DOHH2 (cell line): ENCODE measurements at regions not wholly inside any gene's neighbourhood (a gene's known extent, or its start where the extent isn't known, plus 50 kb on each side); places are given as distances from the start of the nearest gene placed in this dataset.

Source experiments
- CTCF ChIP-seq: fragments of 200-600 bp; sonication (generic); IDR thresholded peaks from one replicate; pipeline ENCODE4 v1.5.1; 2014; ENCODE audit warnings: antibody characterized with exemption, mild to moderate bottlenecking, low read depth, low read length; ENCODE audit not compliant: poor library complexity, severe bottlenecking
- EZH2phosphoT487 ChIP-seq: fragments of 200-600 bp; sonication (generic); IDR thresholded peaks from 2 replicates; pipeline ENCODE4 v1.6.1; 2017; ENCODE audit warnings: borderline replicate concordance, mild to moderate bottlenecking, antibody characterized with exemption, low read length, moderate library complexity, mixed read lengths

DNA sequence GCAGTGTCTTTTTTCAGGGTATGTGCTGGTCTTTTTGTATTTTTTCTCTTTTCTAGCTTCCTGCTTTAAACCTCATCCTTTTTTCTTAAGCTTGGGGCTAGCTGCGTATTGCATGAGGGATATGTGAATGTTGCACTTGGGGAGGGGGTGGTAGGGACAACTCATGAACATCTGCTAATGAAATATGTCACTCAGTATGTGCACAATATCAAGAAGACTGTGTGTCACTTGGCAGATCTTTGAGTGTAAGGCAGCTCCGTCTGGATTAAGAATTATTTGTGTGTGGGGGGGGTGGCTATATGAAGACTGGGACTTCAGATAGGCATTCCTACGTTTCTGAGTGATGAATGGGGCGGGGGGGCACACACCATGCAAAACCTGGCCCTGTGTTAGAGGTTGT is 170.4 kb upstream of the CACNA1E start:
- TF ChIP-seq CTCF (no peak), EZH2phosphoT487 (no peak)
